CD14-positive monocyte (primary cell): ENCODE measurements at regions not wholly inside any gene's neighbourhood (a gene's known extent, or its start where the extent isn't known, plus 50 kb on each side); places are given as distances from the start of the nearest gene placed in this dataset.

Experiments
- DNase-seq, 3 donors: peaks; one replicate each; pipeline ENCODE4 v3.0.0-alpha.2; 2011 to 2022
- H2AFZ ChIP-seq: 2 replicates; pipeline ENCODE4 v1.6.0; 2012; ENCODE audit warnings: mild to moderate bottlenecking, low read depth, low read length, inconsistent platforms; ENCODE audit not compliant: insufficient read depth, poor library complexity, severe bottlenecking
- H3K27ac ChIP-seq, 2 donors: 1 replicate in 1 of 2; 2 replicates in 1 of 2; pipeline ENCODE4 v1.5.1; 2012 to 2013; ENCODE audit warnings: low read length in 2 of 2, control low read depth in 1 of 2, inconsistent platforms in 1 of 2, low read depth in 1 of 2, mild to moderate bottlenecking in 1 of 2
- H3K27me3 ChIP-seq, 2 donors: one replicate each; pipeline versions ENCODE4 v1.6.0 to v1.6.1; 2011 to 2013; ENCODE audit warnings: low read length in 2 of 2; ENCODE audit not compliant: control insufficient read depth in 2 of 2, insufficient read depth in 2 of 2
- H3K36me3 ChIP-seq, 2 donors: replicated peaks in 1 of 2; 1 replicate in 1 of 2; 2 replicates in 1 of 2; pipeline versions ENCODE4 v1.5.1 to v1.6.1; 2012 to 2013; ENCODE audit warnings: low read length in 2 of 2, control low read depth in 1 of 2, inconsistent platforms in 1 of 2, mild to moderate bottlenecking in 1 of 2; ENCODE audit not compliant: insufficient read depth in 2 of 2, control insufficient read depth in 1 of 2
- H3K4me1 ChIP-seq, 2 donors: 1 replicate in 1 of 2; 2 replicates in 1 of 2; pipeline versions ENCODE4 v1.5.1 to v1.6.1; 2012 to 2013; ENCODE audit warnings: low read length in 2 of 2, control low read depth in 1 of 2, inconsistent platforms in 1 of 2, mild to moderate bottlenecking in 1 of 2, moderate library complexity in 1 of 2; ENCODE audit not compliant: insufficient read depth in 2 of 2, control insufficient read depth in 1 of 2
- H3K4me2 ChIP-seq: replicated peaks from 2 replicates; pipeline ENCODE3; 2012; ENCODE audit warnings: low read length, moderate library complexity, mild to moderate bottlenecking; ENCODE audit not compliant: poor library complexity, severe bottlenecking; ENCODE audit errors: extremely low read depth
- H3K4me3 ChIP-seq, 3 experiments: fragments of 200-600 bp in 1 of 3; sonication (generic) in 1 of 3; replicated peaks in 1 of 3; 1 replicate in 2 of 3; 2 replicates in 1 of 3; pipeline ENCODE4 v1.5.1; 2011 to 2013; ENCODE audit warnings: low read length in 3 of 3, mild to moderate bottlenecking in 3 of 3, control low read depth in 2 of 3, low read depth in 2 of 3, inconsistent platforms in 1 of 3, moderate library complexity in 1 of 3
- H3K79me2 ChIP-seq: 2 replicates; pipeline ENCODE4 v1.6.0; 2012; ENCODE audit warnings: mild to moderate bottlenecking, control low read depth, inconsistent platforms, low read length, moderate library complexity; ENCODE audit not compliant: insufficient read depth
- H3K9ac ChIP-seq: 2 replicates; pipeline ENCODE4 v1.6.0; 2017; ENCODE audit warnings: low read length, mild to moderate bottlenecking; ENCODE audit not compliant: insufficient read depth, poor library complexity, severe bottlenecking
- H3K9me3 ChIP-seq, 2 donors: replicated peaks in 1 of 2; 1 replicate in 1 of 2; 2 replicates in 1 of 2; pipeline versions ENCODE4 v1.5.1 to v1.6.1; 2012 to 2013; ENCODE audit warnings: low read length in 2 of 2, control low read depth in 1 of 2; ENCODE audit not compliant: control insufficient read depth in 1 of 2, insufficient read depth in 1 of 2
- H4K20me1 ChIP-seq: 2 replicates; pipeline ENCODE4 v1.6.0; 2012; ENCODE audit warnings: mild to moderate bottlenecking, low read length, control low read depth, moderate library complexity; ENCODE audit not compliant: insufficient read depth
- H3K27ac Mint-ChIP-seq, 7 donors: one replicate each; pipeline ENCODE4 v1.8.0; 2020; ENCODE audit warnings: mild to moderate bottlenecking in 7 of 7, mixed read lengths in 7 of 7, moderate library complexity in 6 of 7, inconsistent platforms in 2 of 7
- H3K27me3 Mint-ChIP-seq, 3 donors: one replicate each; pipeline ENCODE4 v1.8.0; 2021 to 2022; ENCODE audit warnings: low read depth in 3 of 3, mild to moderate bottlenecking in 3 of 3, mixed read lengths in 3 of 3, moderate library complexity in 3 of 3, inconsistent platforms in 1 of 3
- H3K36me3 Mint-ChIP-seq, 2 donors: one replicate each; pipeline ENCODE4 v1.8.0; 2020; ENCODE audit warnings: mixed read lengths in 2 of 2, inconsistent platforms in 1 of 2, mild to moderate bottlenecking in 1 of 2
- H3K4me1 Mint-ChIP-seq: one replicate; pipeline ENCODE4 v1.8.0; 2020; ENCODE audit warnings: mild to moderate bottlenecking, mixed read lengths
- H3K4me3 Mint-ChIP-seq, 2 donors: one replicate each; pipeline ENCODE4 v1.8.0; 2020; ENCODE audit warnings: mild to moderate bottlenecking in 2 of 2, mixed read lengths in 2 of 2, moderate library complexity in 1 of 2
- H3K9me3 Mint-ChIP-seq, 7 donors: one replicate each; pipeline ENCODE4 v1.8.0; 2020 to 2022; ENCODE audit warnings: mixed read lengths in 7 of 7, mild to moderate bottlenecking in 6 of 7, moderate library complexity in 6 of 7, inconsistent platforms in 2 of 7
- CTCF ChIP-seq: fragments of 200-600 bp; IDR thresholded peaks from one replicate; pipeline ENCODE4 v1.8.0; 2022; ENCODE audit warnings: antibody characterized with exemption, mild to moderate bottlenecking
- WGBS: methylation state at CpG from one replicate; pipeline ENCODE4 v1.1.5; 2013; ENCODE audit warnings: missing lambda C conversion rate; ENCODE audit not compliant: insufficient coverage; 5-methylcytosine and 5-hydroxymethylcytosine counted together
- intact Hi-C, 2 donors: fragments of 100-400 bp; cut with micrococcal nuclease; formaldehyde crosslinking; loops; one replicate each; pipeline versions ENCODE4 v1.15.0 to v1.15.1; 2023

DNA sequence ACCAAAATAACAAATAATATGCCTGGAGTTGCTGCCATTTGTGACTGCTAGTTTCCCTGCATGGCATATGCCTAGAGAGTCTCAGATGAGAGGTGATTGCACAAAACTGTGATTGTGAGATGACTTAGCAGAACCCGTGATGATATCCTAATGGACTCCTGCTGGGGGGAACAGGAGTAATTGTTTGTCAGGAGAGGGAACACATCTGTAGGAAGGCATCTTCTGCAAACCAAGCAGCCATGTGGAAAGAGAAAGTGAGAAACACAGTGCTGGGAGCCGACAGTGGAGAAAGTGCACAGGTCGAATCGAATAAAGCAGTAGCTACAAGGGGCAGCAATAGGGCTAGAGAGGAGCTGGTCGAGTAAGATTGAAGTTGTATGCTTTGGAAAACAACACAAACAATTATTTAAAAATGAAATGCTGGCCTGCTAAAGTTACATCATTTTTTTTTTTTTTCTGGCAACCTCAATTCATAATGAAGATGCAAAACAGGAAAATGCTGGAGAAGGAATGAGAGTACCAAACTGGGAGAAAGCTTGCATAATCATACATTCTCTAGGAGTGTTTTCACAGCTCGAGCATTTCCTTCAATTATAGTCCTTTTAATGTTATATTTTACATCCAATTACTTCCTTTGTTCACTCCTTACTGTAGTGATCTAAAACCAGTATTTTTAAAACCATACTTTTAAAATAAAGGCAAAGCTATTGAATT is 494.2 kb upstream of the AGTR1 start:
- peaks cover 0 to 5% (median 0%) of the 10 kb centered on the region in 7 donors for H3K9me3 Mint-ChIP-seq
- no peak for TF ChIP-seq CTCF
- no peak overlapping the region for H3K4me2 ChIP-seq
- H4K20me1 ChIP-seq: no peaks in the 10 kb centered on the region
- no peaks in the 10 kb centered on the region for H3K4me1 Mint-ChIP-seq
- no peak overlapping the region for H2AFZ ChIP-seq
- DNase-seq: no peak
- no peaks in the 10 kb centered on the region for H3K36me3 ChIP-seq
- no peaks in the 10 kb centered on the region for H3K4me1 ChIP-seq
- intact Hi-C loops: no loop called here
- H3K27ac ChIP-seq: no peak overlapping the region
- no peak overlapping the region for H3K4me3 ChIP-seq
- H3K36me3 Mint-ChIP-seq: no peaks in the 10 kb centered on the region
- no peaks in the 10 kb centered on the region for H3K9me3 ChIP-seq
- H3K27me3 ChIP-seq: no peaks in the 10 kb centered on the region
- H3K27me3 Mint-ChIP-seq: peaks cover 0 to 2% (median 0%) of the 10 kb centered on the region in 3 donors
- H3K9ac ChIP-seq: no peak overlapping the region
- H3K79me2 ChIP-seq: no peaks in the 10 kb centered on the region
- WGBS: 93% methylated on average over 2 of the region's 6 CpGs
- no peak overlapping the region for H3K27ac Mint-ChIP-seq
- H3K4me3 Mint-ChIP-seq: no peak overlapping the region

- H3K27me3 ChIP-seq: no peaks in the 10 kb centered on the region
- H2AFZ ChIP-seq: no peak overlapping the region
- H3K4me3 Mint-ChIP-seq: no peak overlapping the region
- intact Hi-C loops: no loop called here
- H3K36me3 Mint-ChIP-seq: no peaks in the 10 kb centered on the region
- H3K27ac Mint-ChIP-seq: no peak overlapping the region
- no peak overlapping the region for H3K4me3 ChIP-seq
- H3K79me2 ChIP-seq: no peaks in the 10 kb centered on the region
- no peak for TF ChIP-seq CTCF
- H3K9ac ChIP-seq: no peak overlapping the region
- H3K4me1 Mint-ChIP-seq: no peaks in the 10 kb centered on the region
- no peak for DNase-seq
- no peak overlapping the region for H3K4me2 ChIP-seq
- H4K20me1 ChIP-seq: no peaks in the 10 kb centered on the region
- H3K27me3 Mint-ChIP-seq: peaks cover 0 to 2% (median 0%) of the 10 kb centered on the region in 3 donors
- H3K9me3 Mint-ChIP-seq: peaks cover 0 to 5% (median 0%) of the 10 kb centered on the region in 7 donors
- H3K36me3 ChIP-seq: no peaks in the 10 kb centered on the region
- H3K27ac ChIP-seq: no peak overlapping the region
- H3K4me1 ChIP-seq: no peaks in the 10 kb centered on the region
- no peaks in the 10 kb centered on the region for H3K9me3 ChIP-seq
- WGBS: no CpG with 5 or more reads among the region's 1 CpG
These were observed 493.6 kb upstream of the AGTR1 start for GRCh38 chr3:148204131-148204530.
